ENCODE measurements at regions not wholly inside any gene's neighbourhood (a gene's known extent, or its start where the extent isn't known, plus 50 kb on each side); places are given as distances from the start of the nearest gene placed in this dataset.

GRCh38 chr2:19137433-19137832, 221.0 kb downstream of the OSR1 start:
- H3K27ac Mint-ChIP-seq (ENCODE audit: unreplicated experiment): peak overlapping the region; percentile 68
- H3K27me3 Mint-ChIP-seq (ENCODE audit: unreplicated experiment): no peaks in the 10 kb centered on the region
- peaks cover 39% of the 10 kb centered on the region for H3K4me1 Mint-ChIP-seq (ENCODE audit: low read depth, unreplicated experiment)
- CTCF ChIA-PET: no interaction called here
- BruUV-seq (replicated peaks): no TSS peak
- H3K4me3 Mint-ChIP-seq (ENCODE audit: low read depth, unreplicated experiment): no peak overlapping the region
- no peaks in the 10 kb centered on the region for H3K36me3 Mint-ChIP-seq (ENCODE audit: insufficient read depth, unreplicated experiment)
- DNase-seq: no peak
- H3K9me3 Mint-ChIP-seq (ENCODE audit: low read depth, unreplicated experiment): peaks cover 2% of the 10 kb centered on the region
- intact Hi-C loops (cut with micrococcal nuclease; ENCODE audit: unreplicated experiment): loop anchor here (5.0 kb wide), 1 partner anchor 545 kb away; no protein-coding TSS in a partner anchor
- TF ChIP-seq CTCF (IDR thresholded peaks at IDR 0.05; ENCODE audit: unreplicated experiment): no peak

- intact Hi-C loops (cut with micrococcal nuclease; ENCODE audit: unreplicated experiment): no loop called here
- H3K36me3 Mint-ChIP-seq (ENCODE audit: insufficient read depth, unreplicated experiment): no peaks in the 10 kb centered on the region
- TF ChIP-seq CTCF (IDR thresholded peaks at IDR 0.05; ENCODE audit: unreplicated experiment): no peak
- H3K9me3 Mint-ChIP-seq (ENCODE audit: low read depth, unreplicated experiment): peaks cover 2% of the 10 kb centered on the region
- CTCF ChIA-PET: no interaction called here
- H3K27ac Mint-ChIP-seq (ENCODE audit: unreplicated experiment): no peak overlapping the region
- DNase-seq: no peak
- H3K4me3 Mint-ChIP-seq (ENCODE audit: low read depth, unreplicated experiment): no peak overlapping the region
- H3K27me3 Mint-ChIP-seq (ENCODE audit: unreplicated experiment): no peaks in the 10 kb centered on the region
- BruUV-seq (replicated peaks): no TSS peak
- peaks cover 34% of the 10 kb centered on the region for H3K4me1 Mint-ChIP-seq (ENCODE audit: low read depth, unreplicated experiment)
Observed at GRCh38 chr2:19132967-19133366, 225.5 kb downstream of the OSR1 start.

- TF ChIP-seq CTCF (IDR thresholded peaks at IDR 0.05; ENCODE audit: unreplicated experiment): no peak
- H3K4me1 Mint-ChIP-seq (ENCODE audit: low read depth, unreplicated experiment): peaks cover 24% of the 10 kb centered on the region
- BruUV-seq (replicated peaks): no TSS peak
- H3K4me3 Mint-ChIP-seq (ENCODE audit: low read depth, unreplicated experiment): no peak overlapping the region
- H3K9me3 Mint-ChIP-seq (ENCODE audit: low read depth, unreplicated experiment): peaks cover 2% of the 10 kb centered on the region
- peak overlapping the region; percentile 85 for H3K27ac Mint-ChIP-seq (ENCODE audit: unreplicated experiment)
- H3K36me3 Mint-ChIP-seq (ENCODE audit: insufficient read depth, unreplicated experiment): no peaks in the 10 kb centered on the region
- H3K27me3 Mint-ChIP-seq (ENCODE audit: unreplicated experiment): no peaks in the 10 kb centered on the region
- intact Hi-C loops (cut with micrococcal nuclease; ENCODE audit: unreplicated experiment): no loop called here
- CTCF ChIA-PET: no interaction called here
- no peak for DNase-seq
Observed at GRCh38 chr2:19131871-19132270, 226.6 kb downstream of the OSR1 start.

GRCh38 chr2:19128148-19128547, 230.3 kb downstream of the OSR1 start:
- Mint-ChIP-seq H3K4me3 (ENCODE audit: low read depth, unreplicated experiment) (no peak overlapping the region), H3K4me1 (ENCODE audit: low read depth, unreplicated experiment) (peaks cover 24% of the 10 kb centered on the region), H3K27me3 (ENCODE audit: unreplicated experiment) (no peaks in the 10 kb centered on the region), H3K36me3 (ENCODE audit: insufficient read depth, unreplicated experiment) (no peaks in the 10 kb centered on the region), H3K27ac (ENCODE audit: unreplicated experiment) (no peak overlapping the region), H3K9me3 (ENCODE audit: low read depth, unreplicated experiment) (no peaks in the 10 kb centered on the region)
- no peak for TF ChIP-seq CTCF (IDR thresholded peaks at IDR 0.05; ENCODE audit: unreplicated experiment)
- CTCF ChIA-PET: no interaction called here
- BruUV-seq (replicated peaks): no TSS peak
- intact Hi-C loops (cut with micrococcal nuclease; ENCODE audit: unreplicated experiment): no loop called here
- DNase-seq: no peak

- Mint-ChIP-seq H3K9me3 (ENCODE audit: low read depth, unreplicated experiment) (no peaks in the 10 kb centered on the region), H3K27me3 (ENCODE audit: unreplicated experiment) (no peaks in the 10 kb centered on the region), H3K27ac (ENCODE audit: unreplicated experiment) (no peak overlapping the region), H3K4me3 (ENCODE audit: low read depth, unreplicated experiment) (no peak overlapping the region), H3K36me3 (ENCODE audit: insufficient read depth, unreplicated experiment) (no peaks in the 10 kb centered on the region), H3K4me1 (ENCODE audit: low read depth, unreplicated experiment) (peaks cover 24% of the 10 kb centered on the region)
- BruUV-seq (replicated peaks): no TSS peak
- DNase-seq: no peak
- TF ChIP-seq CTCF (IDR thresholded peaks at IDR 0.05; ENCODE audit: unreplicated experiment): no peak
- CTCF ChIA-PET: no interaction called here
- intact Hi-C loops (cut with micrococcal nuclease; ENCODE audit: unreplicated experiment): no loop called here
Observed at GRCh38 chr2:19127616-19128015, 230.8 kb downstream of the OSR1 start.

Data from Calu3 (cell line).